GM20000 (cell line): ENCODE measurements at regions not wholly inside any gene's neighbourhood (a gene's known extent, or its start where the extent isn't known, plus 50 kb on each side); places are given as distances from the start of the nearest gene placed in this dataset.

Experiments used
- DNase-seq: peaks from one replicate; pipeline ENCODE4 v3.0.0; 2012; ENCODE audit warnings: low spot score
- TF ChIP-seq, protein P1 (sequence below): IDR thresholded peaks from 2 replicates; pipeline ENCODE4 v1.5.1; 2012; ENCODE audit warnings: mild to moderate bottlenecking, control low read depth; ENCODE audit errors: extremely low read depth, missing control alignments

DNA sequence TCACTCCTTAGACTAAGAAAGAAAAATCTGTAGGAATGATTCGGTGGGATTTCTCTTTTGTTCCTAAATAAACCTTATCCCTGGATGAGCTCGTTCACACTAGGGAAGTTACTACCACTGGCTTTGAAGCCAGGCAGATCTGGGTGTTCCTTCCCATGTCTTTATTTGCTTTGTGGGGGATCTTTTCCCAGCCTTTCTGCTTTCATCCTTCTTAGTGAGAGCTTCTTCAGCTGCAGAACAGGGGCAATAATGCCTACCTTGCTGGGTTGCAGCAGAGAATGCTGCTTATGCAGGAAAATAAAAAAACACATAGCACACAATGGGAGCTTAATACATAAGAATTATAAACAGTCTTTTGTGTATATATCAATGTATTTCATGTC lies 292.1 kb downstream of the SOX11 start:
- no peak for DNase-seq
- TF ChIP-seq, protein P1, sequence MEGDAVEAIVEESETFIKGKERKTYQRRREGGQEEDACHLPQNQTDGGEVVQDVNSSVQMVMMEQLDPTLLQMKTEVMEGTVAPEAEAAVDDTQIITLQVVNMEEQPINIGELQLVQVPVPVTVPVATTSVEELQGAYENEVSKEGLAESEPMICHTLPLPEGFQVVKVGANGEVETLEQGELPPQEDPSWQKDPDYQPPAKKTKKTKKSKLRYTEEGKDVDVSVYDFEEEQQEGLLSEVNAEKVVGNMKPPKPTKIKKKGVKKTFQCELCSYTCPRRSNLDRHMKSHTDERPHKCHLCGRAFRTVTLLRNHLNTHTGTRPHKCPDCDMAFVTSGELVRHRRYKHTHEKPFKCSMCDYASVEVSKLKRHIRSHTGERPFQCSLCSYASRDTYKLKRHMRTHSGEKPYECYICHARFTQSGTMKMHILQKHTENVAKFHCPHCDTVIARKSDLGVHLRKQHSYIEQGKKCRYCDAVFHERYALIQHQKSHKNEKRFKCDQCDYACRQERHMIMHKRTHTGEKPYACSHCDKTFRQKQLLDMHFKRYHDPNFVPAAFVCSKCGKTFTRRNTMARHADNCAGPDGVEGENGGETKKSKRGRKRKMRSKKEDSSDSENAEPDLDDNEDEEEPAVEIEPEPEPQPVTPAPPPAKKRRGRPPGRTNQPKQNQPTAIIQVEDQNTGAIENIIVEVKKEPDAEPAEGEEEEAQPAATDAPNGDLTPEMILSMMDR = no peak

DNA sequence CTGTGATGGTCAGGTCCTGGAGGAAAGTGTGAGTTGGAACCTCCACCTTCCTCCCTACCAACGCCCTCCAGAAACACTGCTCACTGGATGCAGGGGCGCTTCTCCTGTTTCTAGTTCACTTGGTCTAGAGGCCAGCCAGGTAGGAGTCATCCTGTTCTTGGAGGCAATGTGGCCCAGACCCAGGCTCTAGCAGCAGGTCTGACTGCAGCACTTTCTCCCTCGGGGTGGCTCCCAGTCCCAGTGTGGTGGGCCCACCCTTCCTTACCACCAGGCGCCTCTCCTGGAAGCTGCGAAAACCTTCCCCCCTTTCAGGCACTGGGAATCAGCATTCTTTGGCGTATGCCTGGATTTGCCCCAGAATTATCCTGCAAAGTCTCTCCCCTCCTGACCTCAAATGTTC lies 292.8 kb downstream of the SOX11 start:
- TF ChIP-seq, protein P1 = no peak
- no peak for DNase-seq

DNA sequence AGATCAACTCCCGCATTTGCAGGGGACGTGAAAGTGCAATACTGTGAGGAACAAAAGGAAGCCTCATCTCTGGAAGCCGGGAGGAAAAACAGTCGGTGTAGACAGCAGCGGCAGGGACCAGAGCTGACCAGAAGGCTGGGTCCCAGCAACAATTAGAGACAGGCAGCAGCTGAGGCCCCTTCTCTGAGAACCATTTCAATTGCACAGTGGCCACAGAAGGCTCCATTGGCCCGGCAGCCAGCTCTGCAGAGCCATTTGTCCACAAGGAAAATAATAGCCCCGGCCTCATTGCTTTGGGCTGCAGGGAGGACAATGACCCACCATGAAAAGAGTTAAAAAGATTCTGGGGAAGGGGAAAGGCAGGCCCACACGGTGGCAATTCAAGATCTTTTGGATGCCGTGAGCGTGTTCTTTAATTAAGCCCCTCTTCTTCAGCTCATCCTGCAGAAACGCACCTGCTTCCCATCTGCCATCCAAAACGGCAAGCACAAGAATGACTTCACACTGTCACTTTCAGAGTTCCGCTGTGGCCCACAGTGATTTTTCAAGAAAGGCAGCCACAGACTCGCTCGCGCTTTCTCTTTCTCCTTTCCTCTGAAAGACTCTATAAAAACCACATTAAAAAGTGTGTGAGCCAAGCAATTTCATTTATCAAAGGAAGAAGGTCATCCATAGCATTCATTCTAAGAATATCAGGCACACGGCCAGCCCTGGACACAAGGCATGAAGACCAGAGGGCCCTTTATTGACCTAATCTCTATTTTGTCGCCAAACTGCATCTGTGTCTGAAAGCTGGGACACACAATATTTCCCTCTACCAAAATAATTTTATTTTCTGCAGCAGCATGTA lies 293.6 kb downstream of the SOX11 start:
- no peak for DNase-seq
- TF ChIP-seq, protein P1 = no peak

DNA sequence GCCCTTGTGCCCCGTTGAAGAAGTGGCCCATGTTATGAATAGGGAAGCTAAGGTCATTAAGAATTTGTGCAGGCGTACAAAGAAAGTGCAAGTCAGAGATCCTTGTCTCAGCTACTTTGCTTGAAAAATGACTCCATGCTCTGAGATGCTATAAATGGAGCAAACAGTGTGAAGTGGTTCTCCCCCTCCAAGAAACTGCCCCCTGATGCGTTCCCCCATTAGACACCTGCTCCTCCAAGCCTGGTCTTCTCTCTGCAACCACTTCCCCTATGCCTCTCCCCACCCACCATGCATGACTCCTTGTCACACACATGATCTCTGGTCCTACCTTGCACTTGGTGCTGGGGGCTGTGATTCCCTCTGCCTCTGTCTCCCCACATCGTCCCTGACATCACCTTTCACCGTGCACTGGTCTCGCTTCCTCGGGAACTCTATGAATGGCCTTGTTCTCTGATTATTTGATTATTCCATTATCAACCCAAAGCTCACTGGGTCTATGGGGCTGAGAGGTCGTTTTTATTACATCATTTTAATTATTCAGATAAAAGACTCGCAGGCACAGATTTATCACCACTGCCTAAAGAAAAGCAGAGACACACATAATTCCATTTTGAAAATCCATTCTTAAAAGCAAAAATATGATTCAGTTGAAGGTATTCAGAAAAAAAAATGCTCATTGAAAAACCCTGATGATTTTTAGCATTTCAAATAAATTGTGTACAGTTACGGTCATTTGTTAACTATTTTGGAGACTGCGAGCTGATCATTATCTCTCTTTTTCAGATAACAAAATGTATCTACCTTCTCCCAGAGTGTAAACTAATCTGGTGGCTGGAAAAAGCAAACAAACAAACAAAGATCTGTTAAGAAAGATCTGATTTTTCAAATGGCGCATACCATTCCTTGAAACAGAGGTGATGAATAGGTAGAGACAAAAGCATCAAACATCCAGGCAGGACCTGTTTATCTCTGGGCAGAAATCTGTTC lies 294.9 kb downstream of the SOX11 start:
- no peak for DNase-seq

DNA sequence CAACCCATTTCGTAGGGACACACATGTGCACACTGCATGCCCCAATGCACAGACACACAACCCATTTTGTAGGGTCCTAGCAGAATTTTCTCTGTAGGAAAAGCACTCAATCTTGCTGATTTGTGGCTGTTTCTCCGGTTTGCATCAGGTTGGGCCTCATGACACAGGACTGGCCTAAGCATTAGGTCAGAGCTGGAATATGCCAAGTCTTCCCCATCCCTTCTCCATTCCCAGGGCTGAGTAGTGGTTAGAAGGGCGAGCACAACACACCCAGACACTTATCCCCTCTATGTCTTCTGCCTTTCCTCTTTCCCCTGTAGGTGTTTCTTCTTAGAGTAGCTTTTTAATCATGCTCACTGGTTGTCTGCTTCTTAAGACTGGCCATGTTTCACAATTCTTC lies 295.9 kb downstream of the SOX11 start:
- TF ChIP-seq, protein P1 = no peak
- no peak for DNase-seq

More for the DNA sequence above, 294.9 kb downstream of the SOX11 start:
- TF ChIP-seq, protein P1 = no peak

DNA sequence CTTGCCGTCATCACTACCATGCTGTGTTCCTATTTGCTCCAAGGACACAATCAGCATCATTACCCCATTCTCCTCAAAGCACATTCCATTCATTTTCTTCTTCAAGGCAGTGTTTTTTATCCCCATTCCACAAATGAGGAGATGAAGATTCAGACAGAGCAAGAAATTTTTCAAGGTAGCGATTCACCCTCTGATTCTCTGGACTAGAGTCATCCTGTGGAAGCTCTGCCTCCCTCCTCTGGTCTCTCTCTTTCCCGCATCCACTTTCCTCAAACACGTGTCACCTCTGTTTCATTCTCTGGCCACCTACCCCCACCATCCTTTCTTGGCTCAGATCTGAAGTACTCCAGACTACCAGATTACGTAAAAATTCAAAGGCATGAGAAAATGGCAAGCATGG lies 297.9 kb downstream of the SOX11 start:
- TF ChIP-seq, protein P1 = no peak
- DNase-seq = no peak
